Loucy (cell line): ENCODE measurements at regions not wholly inside any gene's neighbourhood (a gene's known extent, or its start where the extent isn't known, plus 50 kb on each side); places are given as distances from the start of the nearest gene placed in this dataset.

Experiments
- CTCF ChIP-seq: fragments of 200-600 bp; sonication (generic); conservative IDR thresholded peaks from 2 replicates; pipeline ENCODE4 v1.5.1; 2014; ENCODE audit warnings: mild to moderate bottlenecking, antibody characterized with exemption, low read length
- EZH2phosphoT487 ChIP-seq: fragments of 200-600 bp; IDR thresholded peaks from 2 replicates; pipeline ENCODE4 v1.6.1; 2018; ENCODE audit warnings: antibody characterized with exemption, mild to moderate bottlenecking, moderate library complexity, borderline replicate concordance

DNA sequence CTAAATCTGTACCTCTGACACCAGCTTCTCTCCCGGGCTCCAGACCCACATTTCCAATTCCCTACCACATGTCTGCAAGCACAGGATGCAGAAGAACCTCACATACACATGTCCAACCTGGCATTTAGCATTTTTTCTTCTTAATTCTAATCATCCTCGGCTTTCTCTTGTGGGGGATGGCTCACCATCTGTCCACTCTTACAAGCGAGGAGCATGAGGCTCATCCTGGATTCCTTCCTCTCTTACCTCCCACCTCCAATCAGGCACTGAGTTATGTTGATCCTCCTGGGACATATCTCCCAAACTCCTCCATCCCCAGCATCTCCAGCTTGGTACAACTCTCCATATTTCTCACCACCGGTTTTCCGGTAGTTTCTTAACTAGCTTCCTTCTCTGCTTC lies 149.8 kb upstream of the LARGE1 start:
- no peak for TF ChIP-seq CTCF
- TF ChIP-seq EZH2phosphoT487, result no peak
